ENCODE measurements at regions not wholly inside any gene's neighbourhood (a gene's known extent, or its start where the extent isn't known, plus 50 kb on each side); places are given as distances from the start of the nearest gene placed in this dataset.

DNA sequence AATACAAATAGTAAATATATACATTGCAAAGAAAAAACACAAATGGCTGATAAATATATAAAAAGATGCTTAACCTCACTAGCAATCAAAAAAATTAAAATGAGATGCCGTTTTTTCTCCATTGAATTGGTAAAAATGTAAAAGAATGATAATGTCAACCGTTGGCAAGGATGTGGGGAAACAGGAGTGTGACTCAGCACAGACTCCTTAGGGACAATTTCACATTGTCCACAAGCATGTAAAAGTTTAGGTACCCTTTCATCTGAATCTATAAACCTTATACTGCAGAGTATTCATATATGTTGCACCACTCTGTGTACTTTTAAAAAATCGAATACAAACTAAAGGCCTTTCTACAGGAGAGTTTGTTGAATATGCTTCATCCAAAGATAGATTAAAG is 143.1 kb upstream of the RREB1 start:
- no peaks in the 10 kb centered on the region for H3K9me3 ChIP-seq (ENCODE audit: low read length)
- TF ChIP-seq EZH2 (IDR thresholded peaks at IDR 0.05; ENCODE audit: borderline replicate concordance, low read length), result no peak
- no peak for TF ChIP-seq CTCF (IDR thresholded peaks at IDR 0.05; ENCODE audit: low read length)

DNA sequence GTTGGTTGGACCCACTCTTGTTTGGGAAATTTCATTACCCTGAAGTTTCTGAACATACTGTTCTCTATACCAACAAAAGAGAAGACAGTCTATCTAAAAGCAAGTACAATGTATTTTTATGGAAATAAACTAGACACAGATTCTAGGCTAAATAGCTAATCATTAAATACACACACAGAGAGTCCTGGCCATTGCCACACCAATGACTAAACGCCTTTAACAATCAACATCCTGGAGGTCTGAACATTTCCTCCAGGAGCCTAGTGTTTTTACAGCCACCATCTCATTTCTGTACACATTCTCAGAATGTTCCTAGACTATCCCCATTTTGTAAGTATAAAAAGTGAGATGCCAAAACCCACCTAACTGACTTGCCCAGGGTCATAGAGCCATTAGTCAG is 141.6 kb upstream of the RREB1 start:
- no peak overlapping the region for H3K27ac ChIP-seq (ENCODE audit: low read depth, low read length, poor library complexity, severe bottlenecking)
- no peaks in the 10 kb centered on the region for H3K36me3 ChIP-seq (ENCODE audit: insufficient read depth, low read length)
- H3K4me1 ChIP-seq (ENCODE audit: insufficient read depth, low read length, severe bottlenecking), result no peaks in the 10 kb centered on the region
- no peaks in the 10 kb centered on the region for H3F3A ChIP-seq (ENCODE audit: insufficient read depth, low read length)
- H3K9me2 ChIP-seq (ENCODE audit: low read depth, low read length), result no peaks in the 10 kb centered on the region
- no peaks in the 10 kb centered on the region for H3K9me3 ChIP-seq (ENCODE audit: low read length)
- H3K4me2 ChIP-seq (ENCODE audit: low read length), result no peak overlapping the region
- no peak overlapping the region for H3K9ac ChIP-seq (ENCODE audit: low read length)
- no peak overlapping the region for H2AFZ ChIP-seq (ENCODE audit: low read length)
- peaks cover 3% of the 10 kb centered on the region; the same call in 1 of the 2 replicates for H3K27me3 ChIP-seq (ENCODE audit: insufficient read depth, low read length)
- no peak overlapping the region for H3K4me3 ChIP-seq (ENCODE audit: low read depth, low read length, poor library complexity, severe bottlenecking)
- H3K79me2 ChIP-seq (ENCODE audit: insufficient read depth, low read length), result no peaks in the 10 kb centered on the region
- TF ChIP-seq CTCF (IDR thresholded peaks at IDR 0.05; ENCODE audit: low read length), result no peak
- no peak for TF ChIP-seq EZH2 (IDR thresholded peaks at IDR 0.05; ENCODE audit: borderline replicate concordance, low read length)
- H4K20me1 ChIP-seq (ENCODE audit: insufficient read depth, low read length), result no peaks in the 10 kb centered on the region

More for the DNA sequence above, 143.1 kb upstream of the RREB1 start:
- Histone ChIP-seq H2AFZ (ENCODE audit: low read length) (no peak overlapping the region), H3K9me2 (ENCODE audit: low read depth, low read length) (no peaks in the 10 kb centered on the region), H3K36me3 (ENCODE audit: insufficient read depth, low read length) (no peaks in the 10 kb centered on the region), H3K4me1 (ENCODE audit: insufficient read depth, low read length, severe bottlenecking) (no peaks in the 10 kb centered on the region), H3F3A (ENCODE audit: insufficient read depth, low read length) (no peaks in the 10 kb centered on the region), H3K27ac (ENCODE audit: low read depth, low read length, poor library complexity, severe bottlenecking) (no peak overlapping the region), H3K4me2 (ENCODE audit: low read length) (no peak overlapping the region), H3K9ac (ENCODE audit: low read length) (no peak overlapping the region), H3K27me3 (ENCODE audit: insufficient read depth, low read length) (peaks cover 1% of the 10 kb centered on the region; the same call in 1 of the 2 replicates), H3K79me2 (ENCODE audit: insufficient read depth, low read length) (no peaks in the 10 kb centered on the region), H3K4me3 (ENCODE audit: low read depth, low read length, poor library complexity, severe bottlenecking) (no peak overlapping the region), H4K20me1 (ENCODE audit: insufficient read depth, low read length) (no peaks in the 10 kb centered on the region)

DNA sequence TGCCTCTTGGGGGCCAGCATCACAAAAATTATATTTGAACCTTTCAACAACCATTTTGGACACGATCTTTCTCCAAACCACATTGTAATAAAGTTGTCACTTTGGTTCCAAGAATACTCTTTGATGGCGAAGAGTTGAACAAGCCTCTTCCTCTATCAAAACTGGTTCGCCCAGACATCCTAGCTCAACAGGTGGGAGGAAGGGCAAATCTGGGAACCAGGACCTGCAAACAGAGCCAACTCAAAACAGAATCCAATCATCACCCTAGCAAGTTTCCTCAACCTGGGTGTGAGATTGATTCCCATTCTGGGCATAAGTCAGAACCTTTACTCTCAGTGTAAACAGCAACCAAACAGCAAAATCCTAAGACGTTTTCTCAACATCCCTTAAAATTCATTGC is 141.2 kb upstream of the RREB1 start:
- peaks cover 3% of the 10 kb centered on the region; the same call in 1 of the 2 replicates for H3K27me3 ChIP-seq (ENCODE audit: insufficient read depth, low read length)
- H3F3A ChIP-seq (ENCODE audit: insufficient read depth, low read length), result no peaks in the 10 kb centered on the region
- H3K79me2 ChIP-seq (ENCODE audit: insufficient read depth, low read length), result no peaks in the 10 kb centered on the region
- no peak overlapping the region for H3K27ac ChIP-seq (ENCODE audit: low read depth, low read length, poor library complexity, severe bottlenecking)
- H3K4me2 ChIP-seq (ENCODE audit: low read length), result no peak overlapping the region
- no peaks in the 10 kb centered on the region for H3K4me1 ChIP-seq (ENCODE audit: insufficient read depth, low read length, severe bottlenecking)
- no peak overlapping the region for H3K4me3 ChIP-seq (ENCODE audit: low read depth, low read length, poor library complexity, severe bottlenecking)
- H4K20me1 ChIP-seq (ENCODE audit: insufficient read depth, low read length), result no peaks in the 10 kb centered on the region
- no peak overlapping the region for H3K9ac ChIP-seq (ENCODE audit: low read length)
- H3K36me3 ChIP-seq (ENCODE audit: insufficient read depth, low read length), result no peaks in the 10 kb centered on the region
- H3K9me2 ChIP-seq (ENCODE audit: low read depth, low read length), result no peaks in the 10 kb centered on the region
- H3K9me3 ChIP-seq (ENCODE audit: low read length), result no peaks in the 10 kb centered on the region
- no peak overlapping the region for H2AFZ ChIP-seq (ENCODE audit: low read length)
- TF ChIP-seq CTCF (IDR thresholded peaks at IDR 0.05; ENCODE audit: low read length), result no peak
